PC-9 (cell line): ENCODE measurements at regions not wholly inside any gene's neighbourhood (a gene's known extent, or its start where the extent isn't known, plus 50 kb on each side); places are given as distances from the start of the nearest gene placed in this dataset.

ENCODE experiments used
- BruUV-seq: library from RNA; stranded (reverse); fragments of 400-500 nt; replicated peaks from 2 replicates; lab custom pipeline; 2021; lab: Mats Ljungman, UMichigan
- CTCF ChIA-PET: fragments of 300-600 bp; sonication (Branson Sonifier 250); formaldehyde crosslinking; loops from one replicate; lab custom pipeline; 2022; ENCODE audit warnings: antibody characterized with exemption; lab: Charles Lee
- POLR2A ChIA-PET: fragments of 300-600 bp; sonication (Branson Sonifier 250); formaldehyde crosslinking; loops from one replicate; lab custom pipeline; 2022; ENCODE audit warnings: antibody characterized with exemption; ENCODE audit not compliant: unreplicated experiment; lab: Charles Lee
- DNase-seq, 2 experiments: peaks; one replicate each; pipeline versions ENCODE4 v3.0.0 to v3.0.0-alpha.2; 2015 to 2022; ENCODE audit warnings: mixed read lengths in 1 of 2
- H2AFZ ChIP-seq: fragments of 200-600 bp; sonication (generic); 2 replicates; pipeline ENCODE4 v1.8.1; 2017; ENCODE audit warnings: antibody characterized with exemption
- H3F3A ChIP-seq: fragments of 200-600 bp; sonication (generic); 2 replicates; pipeline ENCODE4 v1.8.1; 2017; ENCODE audit warnings: antibody characterized with exemption, mild to moderate bottlenecking, low read depth; ENCODE audit not compliant: insufficient read depth
- H3K27ac ChIP-seq: fragments of 200-600 bp; sonication (generic); 2 replicates; pipeline ENCODE4 v1.6.1; 2016; ENCODE audit warnings: mixed run types
- H3K27me3 ChIP-seq: fragments of 200-600 bp; sonication (generic); 2 replicates; pipeline ENCODE4 v1.6.1; 2016; ENCODE audit warnings: low read depth, mixed run types; ENCODE audit not compliant: insufficient read depth
- H3K36me3 ChIP-seq: fragments of 200-600 bp; sonication (generic); 2 replicates; pipeline ENCODE4 v1.6.1; 2016; ENCODE audit warnings: low read depth, mixed run types
- H3K4me1 ChIP-seq: fragments of 200-600 bp; sonication (generic); replicated peaks from 2 replicates; pipeline ENCODE4 v1.6.1; 2016; ENCODE audit warnings: mixed run types; ENCODE audit not compliant: insufficient read depth
- H3K4me2 ChIP-seq: fragments of 200-600 bp; sonication (generic); 2 replicates; pipeline ENCODE4 v1.6.1; 2017; ENCODE audit warnings: mixed run types
- H3K4me3 ChIP-seq: fragments of 200-600 bp; sonication (generic); 2 replicates; pipeline ENCODE4 v1.6.1; 2016; ENCODE audit warnings: mixed run types
- H3K79me2 ChIP-seq: fragments of 200-600 bp; sonication (generic); 2 replicates; pipeline ENCODE4 v1.6.1; 2017; ENCODE audit warnings: low read depth, mixed run types
- H3K9me2 ChIP-seq: fragments of 200-600 bp; sonication (generic); 2 replicates; pipeline ENCODE4 v1.8.1; 2017; ENCODE audit warnings: mild to moderate bottlenecking; ENCODE audit not compliant: insufficient read depth
- H3K9me3 ChIP-seq: fragments of 200-600 bp; sonication (generic); 2 replicates; pipeline ENCODE4 v1.8.1; 2016; ENCODE audit warnings: low read depth; ENCODE audit not compliant: insufficient read depth
- H4K20me1 ChIP-seq: fragments of 200-600 bp; sonication (generic); 2 replicates; pipeline ENCODE4 v1.8.1; 2017; ENCODE audit not compliant: insufficient read depth
- EZH2 ChIP-seq: fragments of 200-600 bp; sonication (generic); IDR thresholded peaks from 2 replicates; pipeline ENCODE4 v1.8.0; 2017; ENCODE audit warnings: antibody characterized with exemption, low read depth
- intact Hi-C: fragments of 100-400 bp; cut with micrococcal nuclease; formaldehyde crosslinking; loops from one replicate; pipeline ENCODE4 v1.10.0; 2022; ENCODE audit not compliant: unreplicated experiment
- TF ChIP-seq, protein P1 (sequence below): fragments of 200-600 bp; sonication (generic); conservative IDR thresholded peaks from 2 replicates; pipeline ENCODE4 v1.6.1; 2017; ENCODE audit warnings: mixed run types, antibody characterized with exemption, mild to moderate bottlenecking, moderate library complexity

- H3K27me3 ChIP-seq = peaks cover 46% of the 10 kb centered on the region
- H3K9me3 ChIP-seq = no peaks in the 10 kb centered on the region
- ChIA-PET CTCF (no interaction called here), POLR2A (no interaction called here)
- no peaks in the 10 kb centered on the region for H3K79me2 ChIP-seq
- no peak for DNase-seq
- no peaks in the 10 kb centered on the region for H3K4me1 ChIP-seq
- H2AFZ ChIP-seq = no peak overlapping the region
- no TSS peak for BruUV-seq
- no peak overlapping the region for H3K4me3 ChIP-seq
- no peaks in the 10 kb centered on the region for H3K9me2 ChIP-seq
- H3K4me2 ChIP-seq = no peak overlapping the region
- no peaks in the 10 kb centered on the region for H4K20me1 ChIP-seq
- TF ChIP-seq EZH2 = no peak
- TF ChIP-seq, protein P1, sequence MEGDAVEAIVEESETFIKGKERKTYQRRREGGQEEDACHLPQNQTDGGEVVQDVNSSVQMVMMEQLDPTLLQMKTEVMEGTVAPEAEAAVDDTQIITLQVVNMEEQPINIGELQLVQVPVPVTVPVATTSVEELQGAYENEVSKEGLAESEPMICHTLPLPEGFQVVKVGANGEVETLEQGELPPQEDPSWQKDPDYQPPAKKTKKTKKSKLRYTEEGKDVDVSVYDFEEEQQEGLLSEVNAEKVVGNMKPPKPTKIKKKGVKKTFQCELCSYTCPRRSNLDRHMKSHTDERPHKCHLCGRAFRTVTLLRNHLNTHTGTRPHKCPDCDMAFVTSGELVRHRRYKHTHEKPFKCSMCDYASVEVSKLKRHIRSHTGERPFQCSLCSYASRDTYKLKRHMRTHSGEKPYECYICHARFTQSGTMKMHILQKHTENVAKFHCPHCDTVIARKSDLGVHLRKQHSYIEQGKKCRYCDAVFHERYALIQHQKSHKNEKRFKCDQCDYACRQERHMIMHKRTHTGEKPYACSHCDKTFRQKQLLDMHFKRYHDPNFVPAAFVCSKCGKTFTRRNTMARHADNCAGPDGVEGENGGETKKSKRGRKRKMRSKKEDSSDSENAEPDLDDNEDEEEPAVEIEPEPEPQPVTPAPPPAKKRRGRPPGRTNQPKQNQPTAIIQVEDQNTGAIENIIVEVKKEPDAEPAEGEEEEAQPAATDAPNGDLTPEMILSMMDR = no peak
- H3K36me3 ChIP-seq = no peaks in the 10 kb centered on the region
- intact Hi-C loops = no loop called here
- H3F3A ChIP-seq = no peaks in the 10 kb centered on the region
- no peak overlapping the region for H3K27ac ChIP-seq
These were observed 188.5 kb upstream of the PFKP start for GRCh38 chr10:2878818-2879217.

DNA sequence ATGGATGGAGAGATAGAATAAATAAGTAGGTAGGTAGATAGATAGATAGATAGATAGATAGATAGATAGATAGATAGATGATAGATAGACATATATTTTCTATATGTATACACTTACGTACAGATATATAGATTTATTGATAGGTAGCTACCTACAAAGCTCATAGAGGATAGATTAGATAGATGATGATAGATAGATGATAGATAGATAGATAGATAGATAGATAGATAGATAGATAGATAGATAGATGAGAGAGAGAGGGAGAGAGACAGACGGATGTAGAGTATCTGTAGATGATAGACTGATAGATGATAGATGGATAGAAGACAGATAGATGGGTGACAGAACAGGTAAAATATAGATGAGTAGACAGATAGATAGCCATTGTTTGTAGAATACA is 191.3 kb upstream of the PFKP start:
- H2AFZ ChIP-seq = no peak overlapping the region
- H3F3A ChIP-seq = no peaks in the 10 kb centered on the region
- DNase-seq = no peak
- peaks cover 24% of the 10 kb centered on the region for H3K27me3 ChIP-seq
- no peaks in the 10 kb centered on the region for H3K79me2 ChIP-seq
- H3K27ac ChIP-seq = no peak overlapping the region
- no peak overlapping the region for H3K4me3 ChIP-seq
- no TSS peak for BruUV-seq
- no peaks in the 10 kb centered on the region for H3K4me1 ChIP-seq
- H3K9me2 ChIP-seq = no peaks in the 10 kb centered on the region
- no peak overlapping the region for H3K4me2 ChIP-seq
- H3K9me3 ChIP-seq = no peaks in the 10 kb centered on the region
- intact Hi-C loops = no loop called here
- POLR2A ChIA-PET = no interaction called here
- no peaks in the 10 kb centered on the region for H3K36me3 ChIP-seq
- TF ChIP-seq EZH2 = no peak
- TF ChIP-seq, protein P1 = no peak
- no peaks in the 10 kb centered on the region for H4K20me1 ChIP-seq
- CTCF ChIA-PET = no interaction called here

- H3K9me2 ChIP-seq = no peaks in the 10 kb centered on the region
- ChIA-PET POLR2A (no interaction called here), CTCF (no interaction called here)
- no peaks in the 10 kb centered on the region for H3K4me1 ChIP-seq
- H3K9me3 ChIP-seq = no peaks in the 10 kb centered on the region
- no peak overlapping the region for H3K4me3 ChIP-seq
- no peaks in the 10 kb centered on the region for H3K36me3 ChIP-seq
- H3K27me3 ChIP-seq = peaks cover 15% of the 10 kb centered on the region
- TF ChIP-seq, protein P1 = no peak
- no peak for TF ChIP-seq EZH2
- no peak overlapping the region for H3K4me2 ChIP-seq
- H3F3A ChIP-seq = no peaks in the 10 kb centered on the region
- H2AFZ ChIP-seq = no peak overlapping the region
- no peak for DNase-seq
- BruUV-seq = no TSS peak
- no peaks in the 10 kb centered on the region for H3K79me2 ChIP-seq
- H3K27ac ChIP-seq = no peak overlapping the region
- no peaks in the 10 kb centered on the region for H4K20me1 ChIP-seq
- intact Hi-C loops = no loop called here
These were observed 192.4 kb upstream of the PFKP start for GRCh38 chr10:2874963-2875362.
